ENCODE measurements at regions not wholly inside any gene's neighbourhood (a gene's known extent, or its start where the extent isn't known, plus 50 kb on each side); places are given as distances from the start of the nearest gene placed in this dataset.

- TF ChIP-seq MYC (IDR thresholded peaks at IDR 0.05; ENCODE audit: borderline replicate concordance, low read length) (no peak), HES2 (IDR thresholded peaks at IDR 0.05) (no peak), CBX8 (IDR thresholded peaks at IDR 0.05) (no peak), CHD4 (IDR thresholded peaks at IDR 0.05; ENCODE audit: borderline replicate concordance) (no peak), EHMT2 (IDR thresholded peaks at IDR 0.05; ENCODE audit: low read depth) (no peak), CHD2 (IDR thresholded peaks at IDR 0.05; ENCODE audit: low read length, partially characterized antibody) (no peak), NPAS2 (CRISPR knock-in tag; IDR thresholded peaks at IDR 0.05; ENCODE audit: borderline replicate concordance) (no peak), MAX (IDR thresholded peaks at IDR 0.05) (no peak)
- TF ChIP-seq, protein P1, sequence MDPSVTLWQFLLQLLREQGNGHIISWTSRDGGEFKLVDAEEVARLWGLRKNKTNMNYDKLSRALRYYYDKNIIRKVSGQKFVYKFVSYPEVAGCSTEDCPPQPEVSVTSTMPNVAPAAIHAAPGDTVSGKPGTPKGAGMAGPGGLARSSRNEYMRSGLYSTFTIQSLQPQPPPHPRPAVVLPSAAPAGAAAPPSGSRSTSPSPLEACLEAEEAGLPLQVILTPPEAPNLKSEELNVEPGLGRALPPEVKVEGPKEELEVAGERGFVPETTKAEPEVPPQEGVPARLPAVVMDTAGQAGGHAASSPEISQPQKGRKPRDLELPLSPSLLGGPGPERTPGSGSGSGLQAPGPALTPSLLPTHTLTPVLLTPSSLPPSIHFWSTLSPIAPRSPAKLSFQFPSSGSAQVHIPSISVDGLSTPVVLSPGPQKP (IDR thresholded peaks at IDR 0.05; ENCODE audit: low read depth, low read length), result no peak
- no peak for ATAC-seq
- CTCF ChIA-PET, result no interaction called here
- no peak for FAIRE-seq
- DNase-seq (ENCODE audit: low read depth in 1 of 2, low spot score in 1 of 2), result no peak
- Histone ChIP-seq H3K4me1 (no peaks in the 10 kb centered on the region), H3K9me3 (no peaks in the 10 kb centered on the region), H3K4me2 (no peak overlapping the region), H3K27ac (no peak overlapping the region), H3K4me3 (no peak overlapping the region)
- POLR2A ChIA-PET, result no interaction called here
- WGBS (ENCODE audit: missing lambda C conversion rate), result 66% methylated on average over 7 of the region's 7 CpGs
Observed at GRCh38 chr15:38085114-38085513, 150.7 kb downstream of the TMCO5A start.

- ChIA-PET CTCF (no interaction called here), POLR2A (no interaction called here)
- Histone ChIP-seq H3K4me1 (no peaks in the 10 kb centered on the region), H3K4me2 (no peak overlapping the region), H3K27ac (no peak overlapping the region), H3K4me3 (no peak overlapping the region), H3K9me3 (no peaks in the 10 kb centered on the region)
- no peak for ATAC-seq
- 63% methylated on average over 1 of the region's 1 CpG for WGBS (ENCODE audit: missing lambda C conversion rate)
- no peak for FAIRE-seq
- TF ChIP-seq HOXA7 (CRISPR knock-in tag; IDR thresholded peaks at IDR 0.05) (no peak), GATA3 (IDR thresholded peaks at IDR 0.05; ENCODE audit: borderline replicate concordance) (no peak), ESRRA (IDR thresholded peaks at IDR 0.05; ENCODE audit: borderline replicate concordance, low read length) (no peak), HOXB13 (CRISPR knock-in tag; IDR thresholded peaks at IDR 0.05; ENCODE audit: low read depth) (no peak), PHF8 (IDR thresholded peaks at IDR 0.05; ENCODE audit: borderline replicate concordance, low read depth) (no peak), FOXS1 (CRISPR knock-in tag; IDR thresholded peaks at IDR 0.05) (no peak), RCOR1 (IDR thresholded peaks at IDR 0.05; ENCODE audit: low read depth, low read length) (no peak), FOSL2 (IDR thresholded peaks at IDR 0.05) (no peak), FOSL2 (CRISPR knock-in tag; IDR thresholded peaks at IDR 0.05) (no peak), MAZ (IDR thresholded peaks at IDR 0.05; ENCODE audit: borderline replicate concordance, low read depth, low read length) (no peak), TP53 (CRISPR knock-in tag; IDR thresholded peaks at IDR 0.05) (no peak), BHLHE40 (IDR thresholded peaks at IDR 0.05; ENCODE audit: low read depth, low read length) (no peak), ZNF302 (CRISPR knock-in tag; IDR thresholded peaks at IDR 0.05) (no peak), EHF (CRISPR knock-in tag; IDR thresholded peaks at IDR 0.05) (no peak), RAD21 (conservative IDR thresholded peaks at IDR 0.05 in 1 of 2, IDR thresholded peaks at IDR 0.05 in 1 of 2) (no peak)
- TF ChIP-seq, protein P2, sequence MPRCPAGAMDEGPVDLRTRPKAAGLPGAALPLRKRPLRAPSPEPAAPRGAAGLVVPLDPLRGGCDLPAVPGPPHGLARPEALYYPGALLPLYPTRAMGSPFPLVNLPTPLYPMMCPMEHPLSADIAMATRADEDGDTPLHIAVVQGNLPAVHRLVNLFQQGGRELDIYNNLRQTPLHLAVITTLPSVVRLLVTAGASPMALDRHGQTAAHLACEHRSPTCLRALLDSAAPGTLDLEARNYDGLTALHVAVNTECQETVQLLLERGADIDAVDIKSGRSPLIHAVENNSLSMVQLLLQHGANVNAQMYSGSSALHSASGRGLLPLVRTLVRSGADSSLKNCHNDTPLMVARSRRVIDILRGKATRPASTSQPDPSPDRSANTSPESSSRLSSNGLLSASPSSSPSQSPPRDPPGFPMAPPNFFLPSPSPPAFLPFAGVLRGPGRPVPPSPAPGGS (IDR thresholded peaks at IDR 0.05), result no peak
- TF ChIP-seq, protein P3, sequence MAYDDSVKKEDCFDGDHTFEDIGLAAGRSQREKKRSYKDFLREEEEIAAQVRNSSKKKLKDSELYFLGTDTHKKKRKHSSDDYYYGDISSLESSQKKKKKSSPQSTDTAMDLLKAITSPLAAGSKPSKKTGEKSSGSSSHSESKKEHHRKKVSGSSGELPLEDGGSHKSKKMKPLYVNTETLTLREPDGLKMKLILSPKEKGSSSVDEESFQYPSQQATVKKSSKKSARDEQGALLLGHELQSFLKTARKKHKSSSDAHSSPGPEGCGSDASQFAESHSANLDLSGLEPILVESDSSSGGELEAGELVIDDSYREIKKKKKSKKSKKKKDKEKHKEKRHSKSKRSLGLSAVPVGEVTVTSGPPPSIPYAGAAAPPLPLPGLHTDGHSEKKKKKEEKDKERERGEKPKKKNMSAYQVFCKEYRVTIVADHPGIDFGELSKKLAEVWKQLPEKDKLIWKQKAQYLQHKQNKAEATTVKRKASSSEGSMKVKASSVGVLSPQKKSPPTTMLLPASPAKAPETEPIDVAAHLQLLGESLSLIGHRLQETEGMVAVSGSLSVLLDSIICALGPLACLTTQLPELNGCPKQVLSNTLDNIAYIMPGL (CRISPR knock-in tag; IDR thresholded peaks at IDR 0.05; ENCODE audit: borderline replicate concordance), result no peak
- TF ChIP-seq, protein P4, sequence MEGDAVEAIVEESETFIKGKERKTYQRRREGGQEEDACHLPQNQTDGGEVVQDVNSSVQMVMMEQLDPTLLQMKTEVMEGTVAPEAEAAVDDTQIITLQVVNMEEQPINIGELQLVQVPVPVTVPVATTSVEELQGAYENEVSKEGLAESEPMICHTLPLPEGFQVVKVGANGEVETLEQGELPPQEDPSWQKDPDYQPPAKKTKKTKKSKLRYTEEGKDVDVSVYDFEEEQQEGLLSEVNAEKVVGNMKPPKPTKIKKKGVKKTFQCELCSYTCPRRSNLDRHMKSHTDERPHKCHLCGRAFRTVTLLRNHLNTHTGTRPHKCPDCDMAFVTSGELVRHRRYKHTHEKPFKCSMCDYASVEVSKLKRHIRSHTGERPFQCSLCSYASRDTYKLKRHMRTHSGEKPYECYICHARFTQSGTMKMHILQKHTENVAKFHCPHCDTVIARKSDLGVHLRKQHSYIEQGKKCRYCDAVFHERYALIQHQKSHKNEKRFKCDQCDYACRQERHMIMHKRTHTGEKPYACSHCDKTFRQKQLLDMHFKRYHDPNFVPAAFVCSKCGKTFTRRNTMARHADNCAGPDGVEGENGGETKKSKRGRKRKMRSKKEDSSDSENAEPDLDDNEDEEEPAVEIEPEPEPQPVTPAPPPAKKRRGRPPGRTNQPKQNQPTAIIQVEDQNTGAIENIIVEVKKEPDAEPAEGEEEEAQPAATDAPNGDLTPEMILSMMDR (IDR thresholded peaks at IDR 0.05), result no peak
- no peak for DNase-seq (ENCODE audit: low read depth in 1 of 2, low spot score in 1 of 2)
Observed at GRCh38 chr15:38085931-38086568, 151.6 kb downstream of the TMCO5A start.
